Subcutaneous abdominal adipose tissue (tissue), 5 donors: ENCODE measurements at regions not wholly inside any gene's neighbourhood (a gene's known extent, or its start where the extent isn't known, plus 50 kb on each side); places are given as distances from the start of the nearest gene placed in this dataset.

Source experiments
- H3K27ac ChIP-seq: one replicate; pipeline ENCODE4 v1.7.0; 2013; ENCODE audit warnings: low read depth, mild to moderate bottlenecking, inconsistent platforms, low read length, moderate library complexity
- H3K27me3 ChIP-seq, 5 donors: one replicate each; pipeline ENCODE4 v1.7.0; 2013; ENCODE audit warnings: low read length in 5 of 5, inconsistent platforms in 1 of 5; ENCODE audit not compliant: control insufficient read depth in 5 of 5, insufficient read depth in 4 of 5
- H3K36me3 ChIP-seq, 5 donors: one replicate each; pipeline ENCODE4 v1.7.0; 2013; ENCODE audit warnings: low read length in 5 of 5; ENCODE audit not compliant: control insufficient read depth in 5 of 5, insufficient read depth in 5 of 5
- H3K4me1 ChIP-seq, 5 donors: one replicate each; pipeline ENCODE4 v1.7.0; 2013; ENCODE audit warnings: low read length in 5 of 5, mild to moderate bottlenecking in 3 of 5, moderate library complexity in 1 of 5; ENCODE audit not compliant: control insufficient read depth in 5 of 5, insufficient read depth in 5 of 5
- H3K4me3 ChIP-seq, 5 donors: one replicate each; pipeline ENCODE4 v1.7.0; 2013; ENCODE audit warnings: low read length in 5 of 5, low read depth in 1 of 5
- H3K9ac ChIP-seq, 5 donors: one replicate each; pipeline ENCODE4 v1.7.0; 2013; ENCODE audit warnings: low read length in 5 of 5, mild to moderate bottlenecking in 4 of 5, moderate library complexity in 3 of 5
- H3K9me3 ChIP-seq, 5 donors: one replicate each; pipeline ENCODE4 v1.7.0; 2013; ENCODE audit warnings: low read length in 5 of 5; ENCODE audit not compliant: control insufficient read depth in 5 of 5
- donor health status: healthy.
- donor health status: healthy.
- donor health status: healthy.
- donor health status: healthy.
- donor health status: healthy.

GRCh38 chr5:56616454-56617160 lies 198.7 kb upstream of the MAP3K1 start:
- Histone ChIP-seq H3K9me3 (peaks cover 0 to 16% (median 13%) of the 10 kb centered on the region in 5 donors), H3K27me3 (no peaks in the 10 kb centered on the region), H3K27ac (no peak overlapping the region), H3K4me3 (no peak overlapping the region), H3K36me3 (no peaks in the 10 kb centered on the region), H3K9ac (no peak overlapping the region), H3K4me1 (peaks cover 0 to 23% (median 14%) of the 10 kb centered on the region in 5 donors)

GRCh38 chr5:56615361-56616153 lies 199.8 kb upstream of the MAP3K1 start:
- peaks cover 0 to 16% (median 13%) of the 10 kb centered on the region in 5 donors for H3K9me3 ChIP-seq
- H3K4me3 ChIP-seq: no peak overlapping the region
- H3K27ac ChIP-seq: no peak overlapping the region
- peaks cover 0 to 23% (median 14%) of the 10 kb centered on the region in 5 donors for H3K4me1 ChIP-seq
- no peaks in the 10 kb centered on the region for H3K36me3 ChIP-seq
- no peaks in the 10 kb centered on the region for H3K27me3 ChIP-seq
- no peak overlapping the region for H3K9ac ChIP-seq

GRCh38 chr5:56612759-56613158 lies 202.6 kb upstream of the MAP3K1 start:
- no peaks in the 10 kb centered on the region for H3K36me3 ChIP-seq
- H3K9me3 ChIP-seq: peaks cover 0 to 6% (median 5%) of the 10 kb centered on the region in 5 donors
- no peak overlapping the region for H3K9ac ChIP-seq
- H3K4me3 ChIP-seq: no peak overlapping the region
- H3K4me1 ChIP-seq: peaks cover 0 to 29% (median 23%) of the 10 kb centered on the region in 5 donors
- H3K27me3 ChIP-seq: no peaks in the 10 kb centered on the region
- H3K27ac ChIP-seq: no peak overlapping the region

- H3K27ac ChIP-seq: no peak overlapping the region
- H3K4me1 ChIP-seq: peaks cover 0 to 29% (median 24%) of the 10 kb centered on the region in 5 donors
These were observed 203.0 kb upstream of the MAP3K1 start for GRCh38 chr5:56612353-56612752.

GRCh38 chr5:56610093-56610698 lies 205.2 kb upstream of the MAP3K1 start:
- H3K27me3 ChIP-seq: no peaks in the 10 kb centered on the region
- no peaks in the 10 kb centered on the region for H3K36me3 ChIP-seq
- no peak overlapping the region for H3K9ac ChIP-seq
- no peaks in the 10 kb centered on the region for H3K9me3 ChIP-seq
- H3K4me1 ChIP-seq: peaks cover 0 to 18% (median 17%) of the 10 kb centered on the region in 5 donors
- H3K27ac ChIP-seq: no peak overlapping the region
- no peak overlapping the region for H3K4me3 ChIP-seq

More at GRCh38 chr5:56612353-56612752, 203.0 kb upstream of the MAP3K1 start:
- H3K27me3 ChIP-seq: no peaks in the 10 kb centered on the region
- no peak overlapping the region for H3K9ac ChIP-seq
- H3K9me3 ChIP-seq: peaks cover 0 to 2% (median 1%) of the 10 kb centered on the region in 5 donors
- no peak overlapping the region for H3K4me3 ChIP-seq
- no peaks in the 10 kb centered on the region for H3K36me3 ChIP-seq

GRCh38 chr5:56608217-56608925 lies 207.0 kb upstream of the MAP3K1 start:
- Histone ChIP-seq H3K36me3 (no peaks in the 10 kb centered on the region), H3K9me3 (no peaks in the 10 kb centered on the region), H3K9ac (no peak overlapping the region), H3K27ac (no peak overlapping the region), H3K4me3 (no peak overlapping the region), H3K27me3 (no peaks in the 10 kb centered on the region), H3K4me1 (peaks cover 0 to 17% (median 14%) of the 10 kb centered on the region in 5 donors)

GRCh38 chr5:56607551-56607950 lies 207.8 kb upstream of the MAP3K1 start:
- Histone ChIP-seq H3K4me1 (peaks cover 0 to 17% (median 14%) of the 10 kb centered on the region in 5 donors), H3K27ac (no peak overlapping the region), H3K9ac (no peak overlapping the region), H3K9me3 (no peaks in the 10 kb centered on the region), H3K4me3 (no peak overlapping the region), H3K27me3 (no peaks in the 10 kb centered on the region), H3K36me3 (no peaks in the 10 kb centered on the region)

- H3K4me3 ChIP-seq: no peak overlapping the region
- no peaks in the 10 kb centered on the region for H3K27me3 ChIP-seq
- no peaks in the 10 kb centered on the region for H3K36me3 ChIP-seq
- peaks cover 0 to 17% (median 14%) of the 10 kb centered on the region in 5 donors for H3K4me1 ChIP-seq
- no peaks in the 10 kb centered on the region for H3K9me3 ChIP-seq
- no peak overlapping the region for H3K27ac ChIP-seq
- no peak overlapping the region for H3K9ac ChIP-seq
These were observed 208.3 kb upstream of the MAP3K1 start for GRCh38 chr5:56607074-56607473.

- Histone ChIP-seq H3K4me3 (no peak overlapping the region), H3K36me3 (no peaks in the 10 kb centered on the region), H3K4me1 (peaks cover 0 to 17% (median 14%) of the 10 kb centered on the region in 5 donors), H3K27me3 (no peaks in the 10 kb centered on the region), H3K9me3 (no peaks in the 10 kb centered on the region), H3K27ac (no peak overlapping the region), H3K9ac (no peak overlapping the region)
These were observed 209.2 kb upstream of the MAP3K1 start for GRCh38 chr5:56606192-56606591.
